COLO668 (cell line): ENCODE measurements at regions not wholly inside any gene's neighbourhood (a gene's known extent, or its start where the extent isn't known, plus 50 kb on each side); places are given as distances from the start of the nearest gene placed in this dataset.
"Not testable (repeated sequence)": the region's sequence is repeated elsewhere in the genome, so short reads cannot be mapped to it uniquely, and the experiment has no call there.

ENCODE experiments used
- DNase-seq: peaks from one replicate; lab custom pipeline; 2025; ENCODE audit not compliant: unreplicated experiment; lab: John Stamatoyannopoulos, UW

- no peak for DNase-seq
These were observed 644.9 kb upstream of the DPPA4 start for GRCh38 chr3:109982201-109982600.

DNA sequence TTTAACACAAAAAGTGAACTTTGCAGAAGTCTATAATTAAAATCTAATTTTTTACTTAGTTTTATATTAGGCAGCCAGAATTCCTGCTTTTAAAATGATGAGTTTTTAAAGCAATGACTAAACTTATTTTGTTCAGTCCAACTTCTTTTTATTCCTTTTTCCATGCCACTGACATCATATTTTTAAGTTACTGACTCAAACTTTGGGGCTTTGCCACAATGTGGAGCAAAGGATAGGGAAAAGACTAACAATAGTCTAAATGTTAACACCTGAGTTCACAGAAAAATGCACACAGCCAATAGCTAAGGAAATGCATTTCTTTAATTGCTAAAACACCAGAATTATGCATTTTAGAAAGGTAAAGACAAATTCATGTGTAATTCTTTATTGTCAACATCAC, 647.6 kb upstream of the DPPA4 start:
- DNase-seq = no peak

DNA sequence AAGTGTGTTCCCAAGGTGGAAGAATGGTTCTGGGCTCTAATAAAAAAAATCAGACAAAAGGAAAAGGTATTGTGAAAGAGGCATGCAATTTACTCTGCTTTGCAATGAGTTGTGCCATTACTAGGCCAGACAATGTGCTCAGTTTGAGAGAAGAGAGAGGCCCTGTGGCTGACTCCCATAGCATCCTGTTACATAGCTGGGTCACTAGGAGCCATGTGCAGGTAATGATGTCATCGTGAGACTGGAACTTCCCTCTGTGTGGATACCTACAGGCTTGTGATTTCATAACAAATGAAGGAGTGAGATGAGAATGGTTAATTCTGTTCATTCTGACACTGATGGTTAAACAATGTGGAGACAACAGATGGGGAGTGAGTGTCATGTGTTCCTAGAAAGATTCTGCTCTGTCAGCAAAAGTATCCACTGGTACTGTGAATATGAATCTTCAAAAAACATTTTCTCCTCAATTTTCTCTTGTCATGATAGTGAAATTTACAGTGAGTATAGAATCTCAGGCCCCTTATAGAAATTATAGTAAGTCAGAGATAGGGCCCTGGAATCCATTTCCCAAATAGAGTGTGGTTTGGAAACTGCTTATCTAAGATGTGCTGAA, 648.7 kb upstream of the DPPA4 start:
- no peak for DNase-seq

GRCh38 chr3:109994853-109995252, 657.5 kb upstream of the DPPA4 start:
- DNase-seq = no peak

DNA sequence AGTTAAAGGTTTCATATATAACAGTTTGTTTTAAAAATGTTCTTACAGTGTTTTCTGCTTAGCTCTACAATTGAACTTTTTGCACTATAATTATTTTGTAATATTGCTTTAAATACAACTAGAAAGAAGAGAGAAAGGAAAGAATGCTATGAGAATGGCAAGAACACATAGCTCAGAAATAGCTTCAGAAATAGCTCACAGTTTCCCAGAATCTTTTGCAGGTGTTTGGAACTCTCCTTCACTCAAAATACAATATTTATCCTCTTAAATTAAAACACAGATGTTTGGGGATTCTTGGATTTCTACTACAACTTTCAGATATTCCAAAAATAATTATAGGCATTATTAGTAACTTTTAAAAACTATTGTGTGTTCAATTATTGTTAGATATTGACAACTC, 658.0 kb upstream of the DPPA4 start:
- DNase-seq = no peak

DNA sequence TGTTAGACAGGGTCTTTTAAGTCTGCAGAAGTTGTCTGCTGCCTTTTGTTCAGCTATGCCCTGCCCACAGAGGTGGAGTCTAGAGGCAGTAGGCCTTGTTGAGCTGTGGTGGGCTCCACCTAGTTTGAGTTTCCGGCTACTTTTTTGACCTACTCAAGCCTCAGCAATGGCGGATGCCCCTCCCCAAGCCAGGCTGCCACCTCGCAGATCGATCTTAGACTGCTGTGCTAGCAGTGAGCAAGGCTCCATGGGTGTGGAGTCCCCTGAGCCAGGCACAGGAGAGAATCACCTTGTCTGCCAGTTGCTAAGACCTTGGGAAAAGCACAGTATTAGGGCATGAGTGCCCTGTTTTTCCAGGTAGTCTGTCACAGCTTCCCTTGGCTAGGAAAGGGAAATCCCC, 664.6 kb upstream of the DPPA4 start:
- not testable (repeated sequence) for DNase-seq

GRCh38 chr3:110006913-110007312, 669.6 kb upstream of the DPPA4 start:
- DNase-seq = no peak

GRCh38 chr3:110015231-110015963, 678.1 kb upstream of the DPPA4 start:
- no peak for DNase-seq

- DNase-seq = no peak
These were observed 679.0 kb upstream of the DPPA4 start for GRCh38 chr3:110016235-110016815.

DNA sequence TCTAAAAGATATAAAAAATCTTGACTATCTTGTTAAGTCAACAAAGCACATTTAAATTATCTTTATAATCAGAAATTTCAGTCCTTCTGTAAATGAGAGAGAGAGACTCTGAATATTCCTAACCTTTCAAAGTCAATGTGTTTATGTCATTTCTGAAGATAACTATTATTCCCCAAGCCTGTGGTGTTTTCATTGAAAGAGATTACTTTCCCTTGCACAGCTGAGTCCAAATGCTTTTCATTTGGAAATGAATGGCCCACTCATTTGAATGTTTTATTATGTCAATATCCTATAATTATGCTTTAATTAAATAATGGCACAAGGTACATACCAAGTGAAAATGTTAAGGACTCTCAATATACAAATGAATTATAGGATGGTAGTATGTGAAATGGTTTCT, 680.0 kb upstream of the DPPA4 start:
- no peak for DNase-seq

DNA sequence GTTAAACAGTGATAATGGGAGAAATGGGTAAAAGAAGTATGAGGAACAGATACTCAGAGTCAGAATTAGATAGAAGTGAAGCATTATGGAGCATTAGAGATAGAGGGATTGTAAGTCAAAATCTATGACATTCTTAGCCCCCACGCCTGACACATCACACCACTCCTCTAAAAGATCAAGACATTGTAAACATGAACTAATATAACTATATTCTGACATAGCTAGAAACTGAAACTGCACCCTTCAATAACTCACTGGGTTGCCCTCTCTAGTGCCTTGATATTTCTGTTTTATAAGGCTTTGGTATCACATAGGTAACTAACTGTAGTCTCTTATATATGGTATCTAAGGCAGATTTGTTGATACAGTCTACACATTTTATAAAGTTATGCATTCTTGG, 684.3 kb upstream of the DPPA4 start:
- no peak for DNase-seq

- not testable (repeated sequence) for DNase-seq
These were observed 685.7 kb upstream of the DPPA4 start for GRCh38 chr3:110023022-110023421.

DNA sequence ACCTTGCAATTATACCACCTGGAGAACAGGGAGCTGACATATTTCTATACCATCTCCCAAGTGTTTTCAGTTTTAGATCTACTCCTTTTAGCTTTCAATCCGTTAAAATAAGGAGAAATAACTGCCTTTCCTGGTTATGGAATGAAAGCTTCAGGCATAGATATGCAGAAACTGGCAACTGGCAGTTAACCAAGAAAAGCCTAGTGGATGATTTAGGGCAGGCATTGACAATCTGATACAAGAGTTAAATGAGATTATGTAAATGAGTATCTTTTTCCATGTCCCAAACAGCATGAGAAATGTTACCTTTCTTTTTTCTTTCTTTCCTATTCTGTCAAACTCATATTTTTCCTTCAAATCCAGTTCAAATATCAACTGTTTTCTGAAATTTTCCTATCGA, 689.1 kb upstream of the DPPA4 start:
- no peak for DNase-seq

DNA sequence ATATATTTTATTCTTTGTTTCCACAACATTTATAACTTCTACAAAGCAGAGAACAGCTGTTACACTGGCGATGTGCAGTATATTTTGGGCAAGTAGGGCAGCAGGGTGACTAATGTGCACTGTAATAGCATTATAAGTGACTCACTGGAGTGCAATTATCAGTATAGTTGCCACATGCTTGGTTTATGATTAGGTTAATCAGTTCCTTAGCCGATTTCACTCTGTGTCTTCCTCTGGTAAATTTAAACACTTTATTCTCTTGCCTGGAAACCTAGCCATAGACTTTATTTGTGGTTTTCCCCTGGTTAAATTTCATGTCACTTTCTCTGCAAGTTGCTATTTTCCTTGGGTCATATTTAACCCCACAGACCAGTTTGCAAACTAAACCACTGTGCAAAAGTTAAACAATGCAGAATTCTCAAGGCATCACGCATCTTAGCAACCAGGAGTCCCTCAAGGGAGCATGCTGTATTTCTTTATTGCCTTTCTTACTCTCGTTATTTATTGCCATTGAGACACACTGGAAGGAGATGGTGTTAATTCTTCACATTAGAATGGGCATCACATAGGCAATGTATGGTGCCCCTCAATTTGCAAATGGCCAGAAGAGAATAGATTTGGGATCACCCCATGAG, 690.2 kb upstream of the DPPA4 start:
- DNase-seq = no peak

GRCh38 chr3:110031975-110032374, 694.6 kb upstream of the DPPA4 start:
- DNase-seq = no peak

DNA sequence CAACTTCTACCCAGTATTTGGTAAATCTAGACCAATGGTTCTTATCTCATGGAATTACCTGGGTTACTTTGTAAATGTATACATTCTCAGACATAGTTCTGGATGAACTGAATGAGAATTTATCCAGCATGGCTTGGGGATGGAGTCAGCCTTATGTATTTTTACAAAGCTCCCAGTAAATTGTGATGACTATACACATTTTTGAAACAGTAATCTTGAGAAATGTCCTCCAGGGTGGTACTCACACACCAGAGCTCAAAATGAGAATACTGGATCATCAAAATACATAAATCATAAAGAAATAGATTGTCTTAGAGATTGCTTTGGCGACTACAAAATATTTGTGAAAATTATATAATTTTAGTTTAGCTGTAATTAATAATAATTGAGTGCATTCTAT, 722.1 kb upstream of the DPPA4 start:
- DNase-seq = no peak

DNA sequence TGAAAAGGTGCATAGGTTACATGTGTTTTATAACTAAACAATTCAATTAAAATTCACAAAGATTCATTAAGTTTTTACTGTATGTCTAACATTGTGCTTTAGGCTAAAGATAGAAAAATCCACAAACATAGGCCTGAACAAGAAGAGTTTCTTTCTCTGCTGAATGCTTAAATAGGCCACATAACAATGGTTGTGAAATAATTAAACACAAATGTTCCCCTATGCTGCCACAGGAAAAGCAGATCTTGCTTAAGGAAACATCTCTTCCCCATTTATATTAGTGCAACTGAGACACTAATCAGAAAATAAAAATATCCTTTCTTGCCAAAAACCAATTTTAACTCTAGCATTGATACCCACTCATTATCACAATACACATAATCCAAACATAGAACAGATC, 725.4 kb upstream of the DPPA4 start:
- no peak for DNase-seq

DNA sequence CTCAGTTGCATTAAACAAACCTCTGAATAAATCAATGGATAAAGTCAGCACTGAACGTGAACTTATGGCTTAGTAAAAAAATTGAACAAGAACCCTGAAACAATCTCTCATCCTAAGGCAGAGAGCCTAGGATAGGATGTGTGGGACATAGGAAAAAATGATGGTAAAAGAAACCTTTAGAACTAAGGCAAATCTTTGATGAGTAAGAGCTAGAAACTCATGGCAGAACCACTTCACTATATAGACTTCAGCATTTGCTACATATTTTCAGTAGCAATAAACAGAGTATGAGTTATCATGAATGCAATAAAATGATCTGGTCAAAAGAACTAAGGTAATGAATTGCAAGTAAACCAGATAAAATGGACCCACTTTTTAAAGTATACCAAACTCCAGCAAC, 725.8 kb upstream of the DPPA4 start:
- no peak for DNase-seq

DNA sequence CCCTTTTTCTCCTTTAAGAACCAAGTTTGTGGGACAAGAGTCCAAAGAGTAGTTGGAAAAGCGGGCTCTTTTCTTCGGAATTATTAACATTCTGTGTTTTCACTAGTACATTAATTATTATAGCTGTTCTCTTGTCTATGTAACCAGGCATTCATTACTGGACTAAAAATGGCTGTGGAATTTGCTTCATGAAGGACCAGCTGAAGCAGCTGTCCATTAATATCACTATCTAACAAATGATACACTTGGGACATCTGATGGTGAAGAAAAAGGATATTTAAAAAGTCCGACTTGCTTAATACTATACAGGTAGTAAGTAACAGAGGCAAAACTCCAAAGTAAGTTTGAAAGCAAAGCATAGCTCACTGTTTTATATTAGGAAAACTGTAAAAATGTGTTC, 728.9 kb upstream of the DPPA4 start:
- DNase-seq = no peak

GRCh38 chr3:110067527-110067926, 730.2 kb upstream of the DPPA4 start:
- no peak for DNase-seq

- DNase-seq = no peak
These were observed 732.4 kb upstream of the DPPA4 start for GRCh38 chr3:110069761-110070160.
